Liver (tissue), 7 donors: ENCODE measurements at regions not wholly inside any gene's neighbourhood (a gene's known extent, or its start where the extent isn't known, plus 50 kb on each side); places are given as distances from the start of the nearest gene placed in this dataset.

Source experiments
- DNase-seq: peaks from one replicate; pipeline ENCODE4 v3.0.0-alpha.2; 2017; ENCODE audit warnings: low spot score
- H3K27ac ChIP-seq, 2 donors: one replicate each; pipeline ENCODE4 v1.7.0; 2013; ENCODE audit warnings: inconsistent platforms in 2 of 2, low read length in 2 of 2, control low read depth in 1 of 2, low read depth in 1 of 2, mild to moderate bottlenecking in 1 of 2
- H3K27me3 ChIP-seq, 4 donors: one replicate each; pipeline versions ENCODE4 v1.6.1 to v1.7.0; 2013; ENCODE audit warnings: low read length in 3 of 4, inconsistent platforms in 1 of 4, mild to moderate bottlenecking in 1 of 4, moderate library complexity in 1 of 4; ENCODE audit not compliant: control insufficient read depth in 4 of 4, insufficient read depth in 4 of 4
- H3K36me3 ChIP-seq, 4 donors: one replicate each; pipeline versions ENCODE4 v1.6.1 to v1.7.0; 2013; ENCODE audit warnings: low read length in 3 of 4, mild to moderate bottlenecking in 3 of 4, low read depth in 1 of 4, moderate library complexity in 1 of 4; ENCODE audit not compliant: control insufficient read depth in 4 of 4, insufficient read depth in 3 of 4
- H3K4me1 ChIP-seq, 4 donors: one replicate each; pipeline versions ENCODE4 v1.6.1 to v1.7.0; 2013; ENCODE audit warnings: low read length in 3 of 4, mild to moderate bottlenecking in 3 of 4, moderate library complexity in 1 of 4; ENCODE audit not compliant: control insufficient read depth in 4 of 4, insufficient read depth in 4 of 4
- H3K4me3 ChIP-seq, 3 donors: one replicate each; pipeline versions ENCODE4 v1.6.1 to v1.7.0; 2013; ENCODE audit warnings: low read length in 3 of 3, control low read depth in 1 of 3, low read depth in 1 of 3, mild to moderate bottlenecking in 1 of 3
- H3K9ac ChIP-seq, 2 donors: one replicate each; pipeline ENCODE4 v1.7.0; 2013; ENCODE audit warnings: low read length in 2 of 2, mild to moderate bottlenecking in 2 of 2, moderate library complexity in 2 of 2, control low read depth in 1 of 2, low read depth in 1 of 2
- H3K9me3 ChIP-seq, 4 donors: one replicate each; pipeline versions ENCODE4 v1.6.1 to v1.7.0; 2013; ENCODE audit warnings: low read length in 3 of 4; ENCODE audit not compliant: control insufficient read depth in 4 of 4
- EGR1 ChIP-seq, 2 donors: IDR thresholded peaks; 2 replicates each; pipeline ENCODE4 v1.6.1; 2016 to 2018; ENCODE audit warnings: antibody characterized with exemption in 2 of 2, low read depth in 2 of 2
- FOXA1 ChIP-seq: IDR thresholded peaks from 2 replicates; pipeline ENCODE4 v1.6.1; 2016; ENCODE audit warnings: antibody characterized with exemption
- FOXA2 ChIP-seq: IDR thresholded peaks from 2 replicates; pipeline ENCODE4 v1.6.1; 2016; ENCODE audit warnings: antibody characterized with exemption
- GABPA ChIP-seq, 2 donors: IDR thresholded peaks in 1 of 2; conservative IDR thresholded peaks in 1 of 2; 2 replicates each; pipeline ENCODE4 v1.6.1; 2016; ENCODE audit warnings: antibody characterized with exemption in 2 of 2, mild to moderate bottlenecking in 1 of 2, moderate library complexity in 1 of 2
- HNF4A ChIP-seq, 2 donors: conservative IDR thresholded peaks; 2 replicates each; pipeline ENCODE4 v1.6.1; 2016; ENCODE audit warnings: antibody characterized with exemption in 2 of 2, mild to moderate bottlenecking in 2 of 2
- HNF4G ChIP-seq: IDR thresholded peaks from 2 replicates; pipeline ENCODE4 v1.6.1; 2016; ENCODE audit warnings: antibody characterized with exemption
- JUND ChIP-seq, 2 donors: IDR thresholded peaks; 2 replicates each; pipeline ENCODE4 v1.6.1; 2016; ENCODE audit warnings: antibody characterized with exemption in 2 of 2
- NR2F2 ChIP-seq: IDR thresholded peaks from 2 replicates; pipeline ENCODE4 v1.6.1; 2016; ENCODE audit warnings: antibody characterized with exemption
- RAD21 ChIP-seq, 2 donors: IDR thresholded peaks; 2 replicates each; pipeline ENCODE4 v1.6.1; 2016; ENCODE audit warnings: antibody characterized with exemption in 2 of 2, mild to moderate bottlenecking in 2 of 2
- RXRA ChIP-seq, 2 donors: IDR thresholded peaks; 2 replicates each; pipeline ENCODE4 v1.6.1; 2017 to 2018; ENCODE audit warnings: antibody characterized with exemption in 2 of 2, mild to moderate bottlenecking in 1 of 2
- SP1 ChIP-seq: IDR thresholded peaks from 2 replicates; pipeline ENCODE4 v1.6.1; 2018; ENCODE audit warnings: antibody characterized with exemption, mild to moderate bottlenecking
- TAF1 ChIP-seq: conservative IDR thresholded peaks from 2 replicates; pipeline ENCODE4 v1.6.1; 2016; ENCODE audit warnings: antibody characterized with exemption, mild to moderate bottlenecking
- YY1 ChIP-seq: IDR thresholded peaks from 2 replicates; pipeline ENCODE4 v1.6.1; 2016; ENCODE audit warnings: antibody characterized with exemption, mild to moderate bottlenecking
- ZBTB33 ChIP-seq: IDR thresholded peaks from 2 replicates; pipeline ENCODE4 v1.6.1; 2016; ENCODE audit warnings: antibody characterized with exemption
- WGBS: extraction: QIAGEN DNeasy Blood & Tissue Kit; methylation state at CpG from one replicate; pipeline ENCODE4 v1.1.7; 2013; 5-methylcytosine and 5-hydroxymethylcytosine counted together
- TF ChIP-seq, protein P1 (sequence below): IDR thresholded peaks from 2 replicates; pipeline ENCODE4 v1.6.1; 2016; ENCODE audit warnings: antibody characterized with exemption, mild to moderate bottlenecking
- donor health status: healthy.
- donor health status: healthy.
- donor health status: healthy.
- donor health status: healthy.

- WGBS = 82% methylated on average over 3 of the region's 3 CpGs
- no peak for DNase-seq
- TF ChIP-seq NR2F2 (no peak), SP1 (no peak), EGR1 (IDR thresholded peaks at IDR 0.05; ENCODE audit: low read depth in 2 of 2) (no peak), FOXA1 (no peak), HNF4A (conservative IDR thresholded peaks at IDR 0.05) (no peak), GABPA (IDR thresholded peaks at IDR 0.05 in 1 of 2, conservative IDR thresholded peaks at IDR 0.05 in 1 of 2) (no peak), FOXA2 (no peak), RAD21 (IDR thresholded peaks at IDR 0.05) (no peak), JUND (IDR thresholded peaks at IDR 0.05) (no peak), HNF4G (no peak), RXRA (IDR thresholded peaks at IDR 0.05) (no peak), ZBTB33 (no peak), YY1 (no peak), TAF1 (no peak)
- TF ChIP-seq, protein P1, sequence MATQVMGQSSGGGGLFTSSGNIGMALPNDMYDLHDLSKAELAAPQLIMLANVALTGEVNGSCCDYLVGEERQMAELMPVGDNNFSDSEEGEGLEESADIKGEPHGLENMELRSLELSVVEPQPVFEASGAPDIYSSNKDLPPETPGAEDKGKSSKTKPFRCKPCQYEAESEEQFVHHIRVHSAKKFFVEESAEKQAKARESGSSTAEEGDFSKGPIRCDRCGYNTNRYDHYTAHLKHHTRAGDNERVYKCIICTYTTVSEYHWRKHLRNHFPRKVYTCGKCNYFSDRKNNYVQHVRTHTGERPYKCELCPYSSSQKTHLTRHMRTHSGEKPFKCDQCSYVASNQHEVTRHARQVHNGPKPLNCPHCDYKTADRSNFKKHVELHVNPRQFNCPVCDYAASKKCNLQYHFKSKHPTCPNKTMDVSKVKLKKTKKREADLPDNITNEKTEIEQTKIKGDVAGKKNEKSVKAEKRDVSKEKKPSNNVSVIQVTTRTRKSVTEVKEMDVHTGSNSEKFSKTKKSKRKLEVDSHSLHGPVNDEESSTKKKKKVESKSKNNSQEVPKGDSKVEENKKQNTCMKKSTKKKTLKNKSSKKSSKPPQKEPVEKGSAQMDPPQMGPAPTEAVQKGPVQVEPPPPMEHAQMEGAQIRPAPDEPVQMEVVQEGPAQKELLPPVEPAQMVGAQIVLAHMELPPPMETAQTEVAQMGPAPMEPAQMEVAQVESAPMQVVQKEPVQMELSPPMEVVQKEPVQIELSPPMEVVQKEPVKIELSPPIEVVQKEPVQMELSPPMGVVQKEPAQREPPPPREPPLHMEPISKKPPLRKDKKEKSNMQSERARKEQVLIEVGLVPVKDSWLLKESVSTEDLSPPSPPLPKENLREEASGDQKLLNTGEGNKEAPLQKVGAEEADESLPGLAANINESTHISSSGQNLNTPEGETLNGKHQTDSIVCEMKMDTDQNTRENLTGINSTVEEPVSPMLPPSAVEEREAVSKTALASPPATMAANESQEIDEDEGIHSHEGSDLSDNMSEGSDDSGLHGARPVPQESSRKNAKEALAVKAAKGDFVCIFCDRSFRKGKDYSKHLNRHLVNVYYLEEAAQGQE = no peak
Measured at GRCh38 chr4:151859641-151860040, 98.8 kb upstream of the GATB start.

DNA sequence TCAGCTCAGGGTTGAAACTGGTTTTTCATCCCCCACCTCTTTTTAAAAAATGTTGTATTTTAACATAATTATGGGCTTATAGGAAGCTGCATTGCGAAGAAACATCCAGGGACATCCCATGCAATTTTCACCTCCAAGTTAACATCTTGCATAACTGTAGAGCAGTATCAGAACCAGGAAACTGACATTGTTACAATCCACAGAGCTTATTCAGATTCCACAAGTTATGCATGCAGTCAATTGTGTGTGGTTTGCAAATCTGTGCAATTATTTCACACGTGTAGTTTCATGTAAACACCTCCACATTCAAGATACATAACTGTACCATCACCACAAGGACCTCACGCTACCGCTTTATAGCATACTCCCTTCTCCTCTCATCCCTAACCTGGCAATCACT lies 97.5 kb upstream of the GATB start:
- DNase-seq = no peak
- H3K27me3 ChIP-seq = no peaks in the 10 kb centered on the region
- H3K4me1 ChIP-seq = peaks cover 0 to 8% (median 5%) of the 10 kb centered on the region in 4 donors
- no peaks in the 10 kb centered on the region for H3K36me3 ChIP-seq
- 80% methylated on average over 4 of the region's 4 CpGs for WGBS
- H3K9ac ChIP-seq = no peak overlapping the region
- no peaks in the 10 kb centered on the region for H3K9me3 ChIP-seq
- no peak for TF ChIP-seq FOXA2
- no peak for TF ChIP-seq ZBTB33
- TF ChIP-seq RXRA (IDR thresholded peaks at IDR 0.05) = no peak
- no peak for TF ChIP-seq NR2F2
- no peak for TF ChIP-seq RAD21 (IDR thresholded peaks at IDR 0.05)
- TF ChIP-seq GABPA (IDR thresholded peaks at IDR 0.05 in 1 of 2, conservative IDR thresholded peaks at IDR 0.05 in 1 of 2) = no peak
- H3K27ac ChIP-seq = no peak overlapping the region
- H3K4me3 ChIP-seq = no peak overlapping the region

More at GRCh38 chr4:151859641-151860040, 98.8 kb upstream of the GATB start:
- Histone ChIP-seq H3K9ac (no peak overlapping the region), H3K36me3 (no peaks in the 10 kb centered on the region), H3K27me3 (no peaks in the 10 kb centered on the region), H3K4me1 (peaks cover 0 to 8% (median 5%) of the 10 kb centered on the region in 4 donors), H3K9me3 (no peaks in the 10 kb centered on the region), H3K27ac (no peak overlapping the region), H3K4me3 (no peak overlapping the region)
